Kidney (tissue), 13 donors: ENCODE measurements at regions not wholly inside any gene's neighbourhood (a gene's known extent, or its start where the extent isn't known, plus 50 kb on each side); places are given as distances from the start of the nearest gene placed in this dataset.
A peak's percentile ranks its signal among the peaks of the same experiment; 100 is the strongest.

Source experiments
- DNase-seq, 5 donors: peaks; one replicate each; pipeline ENCODE4 v3.0.0-alpha.2; 2013 to 2020
- FAIRE-seq: peaks from 2 replicates; lab custom pipeline; 2012; peaks lifted over from hg19 to GRCh38; lab: Jason Lieb, UNC
- H3K27ac ChIP-seq, 2 donors: one replicate each; pipeline ENCODE4 v1.7.0; 2013; ENCODE audit warnings: low read depth in 2 of 2, low read length in 2 of 2, inconsistent platforms in 1 of 2
- H3K27me3 ChIP-seq: one replicate; pipeline ENCODE4 v1.7.1; 2013; ENCODE audit warnings: low read length, inconsistent platforms; ENCODE audit not compliant: control insufficient read depth, insufficient read depth
- H3K36me3 ChIP-seq, 3 donors: one replicate each; pipeline versions ENCODE4 v1.7.0 to v1.7.1; 2013; ENCODE audit warnings: low read length in 3 of 3, control low read depth in 1 of 3, inconsistent platforms in 1 of 3; ENCODE audit not compliant: insufficient read depth in 3 of 3, control insufficient read depth in 2 of 3
- H3K4me1 ChIP-seq, 3 donors: one replicate each; pipeline versions ENCODE4 v1.7.0 to v1.7.1; 2013; ENCODE audit warnings: low read length in 3 of 3, inconsistent platforms in 1 of 3, low read depth in 1 of 3; ENCODE audit not compliant: control insufficient read depth in 2 of 3, insufficient read depth in 2 of 3
- H3K4me3 ChIP-seq, 3 donors: one replicate each; pipeline versions ENCODE4 v1.7.0 to v1.8.1; 2013; ENCODE audit warnings: low read length in 3 of 3, control low read depth in 1 of 3, inconsistent platforms in 1 of 3
- H3K9ac ChIP-seq, 3 donors: one replicate each; pipeline versions ENCODE4 v1.7.0 to v1.7.1; 2013; ENCODE audit warnings: low read length in 3 of 3, control low read depth in 1 of 3, inconsistent platforms in 1 of 3
- H3K9me3 ChIP-seq, 3 donors: one replicate each; pipeline versions ENCODE4 v1.7.0 to v1.7.1; 2013; ENCODE audit warnings: low read length in 3 of 3, control low read depth in 1 of 3, inconsistent platforms in 1 of 3; ENCODE audit not compliant: control insufficient read depth in 2 of 3, insufficient read depth in 1 of 3
- intact Hi-C: fragments of 100-400 bp; cut with DNase I; formaldehyde crosslinking; loops from one replicate; pipeline ENCODE4 v1.11.1; 2022
- TF ChIP-seq, protein P1 (sequence below): IDR thresholded peaks from 3 replicates; pipeline ENCODE4 v1.5.1; 2012; ENCODE audit warnings: mild to moderate bottlenecking, moderate library complexity, borderline replicate concordance; ENCODE audit not compliant: insufficient read depth; ENCODE audit errors: extremely low read depth
- donor health status: control.
- donor health status: control.
- donor health status: control.
- donor health status: control.
- donor health status: control.
- donor health status: DM: yes; HTN: yes; CAD: no.
- donor health status: Normal renal cell carcinoma (clear cell type).

GRCh38 chr16:76955629-76956028, 235.4 kb upstream of the MON1B start:
- DNase-seq (no peak), FAIRE-seq (no peak)
- Histone ChIP-seq H3K27ac (no peak overlapping the region), H3K9me3 (peaks cover 0 to 4% (median 0%) of the 10 kb centered on the region in 3 donors), H3K27me3 (no peaks in the 10 kb centered on the region), H3K4me1 (no peaks in the 10 kb centered on the region), H3K9ac (no peak overlapping the region), H3K4me3 (no peak overlapping the region), H3K36me3 (no peaks in the 10 kb centered on the region)
- intact Hi-C loops: no loop called here
- TF ChIP-seq, protein P1, sequence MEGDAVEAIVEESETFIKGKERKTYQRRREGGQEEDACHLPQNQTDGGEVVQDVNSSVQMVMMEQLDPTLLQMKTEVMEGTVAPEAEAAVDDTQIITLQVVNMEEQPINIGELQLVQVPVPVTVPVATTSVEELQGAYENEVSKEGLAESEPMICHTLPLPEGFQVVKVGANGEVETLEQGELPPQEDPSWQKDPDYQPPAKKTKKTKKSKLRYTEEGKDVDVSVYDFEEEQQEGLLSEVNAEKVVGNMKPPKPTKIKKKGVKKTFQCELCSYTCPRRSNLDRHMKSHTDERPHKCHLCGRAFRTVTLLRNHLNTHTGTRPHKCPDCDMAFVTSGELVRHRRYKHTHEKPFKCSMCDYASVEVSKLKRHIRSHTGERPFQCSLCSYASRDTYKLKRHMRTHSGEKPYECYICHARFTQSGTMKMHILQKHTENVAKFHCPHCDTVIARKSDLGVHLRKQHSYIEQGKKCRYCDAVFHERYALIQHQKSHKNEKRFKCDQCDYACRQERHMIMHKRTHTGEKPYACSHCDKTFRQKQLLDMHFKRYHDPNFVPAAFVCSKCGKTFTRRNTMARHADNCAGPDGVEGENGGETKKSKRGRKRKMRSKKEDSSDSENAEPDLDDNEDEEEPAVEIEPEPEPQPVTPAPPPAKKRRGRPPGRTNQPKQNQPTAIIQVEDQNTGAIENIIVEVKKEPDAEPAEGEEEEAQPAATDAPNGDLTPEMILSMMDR: no peak

GRCh38 chr16:76956394-76956793, 234.6 kb upstream of the MON1B start:
- Histone ChIP-seq H3K27me3 (no peaks in the 10 kb centered on the region), H3K36me3 (no peaks in the 10 kb centered on the region), H3K4me1 (no peaks in the 10 kb centered on the region), H3K9ac (no peak overlapping the region), H3K27ac (no peak overlapping the region), H3K9me3 (peaks cover 0 to 4% (median 0%) of the 10 kb centered on the region in 3 donors), H3K4me3 (no peak overlapping the region)
- TF ChIP-seq, protein P1: no peak
- intact Hi-C loops: no loop called here
- DNase-seq (peak in 1 of 5 donors; percentile 9), FAIRE-seq (no peak)

GRCh38 chr16:76956841-76957240, 234.1 kb upstream of the MON1B start:
- H3K36me3 ChIP-seq: no peaks in the 10 kb centered on the region
- no peak overlapping the region for H3K9ac ChIP-seq
- DNase-seq (no peak), FAIRE-seq (no peak)
- TF ChIP-seq, protein P1: no peak
- no peak overlapping the region for H3K4me3 ChIP-seq
- H3K27me3 ChIP-seq: no peaks in the 10 kb centered on the region
- intact Hi-C loops: no loop called here
- no peak overlapping the region for H3K27ac ChIP-seq
- no peaks in the 10 kb centered on the region for H3K4me1 ChIP-seq
- H3K9me3 ChIP-seq: peaks cover 0 to 4% (median 0%) of the 10 kb centered on the region in 3 donors

- H3K9me3 ChIP-seq: peaks cover 0 to 4% (median 0%) of the 10 kb centered on the region in 3 donors
- TF ChIP-seq, protein P1: no peak
- FAIRE-seq: no peak
- no peak overlapping the region for H3K4me3 ChIP-seq
- no peak for DNase-seq
- H3K27ac ChIP-seq: no peak overlapping the region
- H3K27me3 ChIP-seq: no peaks in the 10 kb centered on the region
- intact Hi-C loops: no loop called here
- no peaks in the 10 kb centered on the region for H3K36me3 ChIP-seq
- H3K9ac ChIP-seq: no peak overlapping the region
- H3K4me1 ChIP-seq: no peaks in the 10 kb centered on the region
These were observed 231.8 kb upstream of the MON1B start for GRCh38 chr16:76959166-76959565.
